Activated T-helper 1 cell treated with anti-CD3 and anti-CD28 coated beads, Interleukin-2, amount 50 U/mL, for 16 hours (primary cell): ENCODE measurements at regions not wholly inside any gene's neighbourhood (a gene's known extent, or its start where the extent isn't known, plus 50 kb on each side); places are given as distances from the start of the nearest gene placed in this dataset.

Experiments
- DNase-seq, 2 donors: peaks; one replicate each; pipeline ENCODE4 v3.0.0-alpha.2; 2020; ENCODE audit warnings: low read depth in 1 of 2, low spot score in 1 of 2

DNA sequence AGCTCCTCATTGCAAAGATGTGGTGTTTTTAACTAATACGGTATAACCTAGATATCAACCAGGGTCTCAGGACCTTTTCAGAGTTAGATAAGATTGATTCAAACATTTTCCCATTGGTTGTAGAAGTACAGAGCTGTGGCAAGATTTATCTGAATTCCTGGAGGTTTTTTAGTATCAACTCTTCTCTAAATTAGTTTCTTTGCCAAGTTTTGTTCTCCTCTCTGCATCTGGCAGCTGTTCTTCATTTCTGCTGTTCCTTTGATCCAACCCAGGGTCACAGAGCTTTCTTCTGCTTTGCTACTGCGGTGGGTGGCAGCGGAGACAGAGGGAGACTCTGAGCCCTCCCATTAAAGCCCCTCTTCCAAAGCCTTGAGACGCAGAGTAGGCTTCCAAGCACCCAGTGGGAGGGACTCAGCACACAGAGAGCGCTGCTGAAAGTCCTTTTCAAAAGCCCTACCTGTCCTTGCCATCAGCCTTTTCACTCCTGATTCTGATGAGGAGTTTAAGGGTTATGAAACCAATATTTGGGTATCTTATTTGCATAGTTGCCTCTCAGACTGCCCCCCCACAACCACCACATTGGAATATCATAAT, 146.3 kb upstream of the EEPD1 start:
- no peak for DNase-seq

DNA sequence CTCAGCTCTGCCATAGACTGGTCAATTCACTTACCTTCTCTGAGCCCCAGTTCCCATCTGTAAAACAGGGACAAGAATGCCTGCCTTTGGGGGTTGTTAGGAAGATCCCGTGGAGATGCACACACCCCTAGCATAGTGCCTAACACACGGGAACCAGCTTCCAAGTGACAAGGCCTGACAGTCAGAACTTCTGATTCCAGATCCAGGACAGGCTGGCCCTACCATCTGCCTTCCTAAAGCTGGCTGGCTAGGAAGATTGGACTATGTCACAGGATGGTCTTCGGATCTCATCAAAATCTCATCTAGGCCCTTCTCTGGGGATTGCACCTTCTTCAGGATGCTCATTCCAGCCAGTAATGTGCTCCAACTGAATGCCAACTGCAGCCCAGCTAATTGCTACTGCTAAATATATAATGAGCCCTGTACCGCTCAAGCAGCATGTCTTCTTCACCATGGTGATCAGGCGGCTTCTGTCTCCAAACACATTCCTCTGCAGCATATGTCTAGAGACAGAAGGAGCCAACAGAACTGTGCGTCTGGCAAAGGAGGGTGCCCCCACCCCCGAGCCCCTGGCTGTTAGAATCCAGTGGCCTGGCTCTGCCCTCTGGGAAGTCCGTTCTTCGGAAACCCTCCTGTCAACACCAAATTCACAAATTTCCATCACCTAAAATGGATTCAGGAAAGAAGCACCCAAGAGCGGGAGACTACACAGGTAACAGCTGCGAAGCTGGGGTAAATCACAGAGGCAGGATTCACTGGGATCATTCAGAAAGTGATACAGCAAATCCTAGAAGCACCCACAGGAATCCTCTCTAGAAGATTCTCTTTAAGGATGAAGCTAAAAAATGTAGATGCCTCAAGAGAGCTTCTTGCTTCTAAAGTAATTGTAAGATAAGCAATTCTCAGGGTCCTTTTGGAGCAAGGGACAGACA, 142.1 kb upstream of the EEPD1 start:
- no peak for DNase-seq

DNA sequence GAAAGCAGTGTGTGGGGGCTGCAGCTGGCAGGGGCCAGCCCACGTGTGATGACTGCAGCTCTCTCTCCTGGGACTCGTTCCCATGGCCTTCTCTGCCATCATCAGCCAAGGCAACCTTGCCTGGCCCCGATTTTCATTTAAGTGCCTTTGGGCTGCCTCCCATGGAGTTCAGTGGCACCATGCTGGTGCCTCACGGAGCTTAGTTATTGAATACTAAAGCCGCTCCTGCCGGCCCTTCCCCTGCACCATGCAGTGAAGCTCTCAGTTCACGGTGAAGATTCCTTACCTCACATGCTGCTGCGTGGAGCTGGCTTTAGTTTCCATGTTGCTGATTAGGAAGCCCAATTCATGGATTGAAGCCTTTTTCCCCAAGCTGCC, 141.5 kb upstream of the EEPD1 start:
- no peak for DNase-seq

GRCh38 chr7:36013246-36014014, 139.6 kb upstream of the EEPD1 start:
- DNase-seq: no peak

GRCh38 chr7:36014961-36015360, 138.1 kb upstream of the EEPD1 start:
- no peak for DNase-seq

DNA sequence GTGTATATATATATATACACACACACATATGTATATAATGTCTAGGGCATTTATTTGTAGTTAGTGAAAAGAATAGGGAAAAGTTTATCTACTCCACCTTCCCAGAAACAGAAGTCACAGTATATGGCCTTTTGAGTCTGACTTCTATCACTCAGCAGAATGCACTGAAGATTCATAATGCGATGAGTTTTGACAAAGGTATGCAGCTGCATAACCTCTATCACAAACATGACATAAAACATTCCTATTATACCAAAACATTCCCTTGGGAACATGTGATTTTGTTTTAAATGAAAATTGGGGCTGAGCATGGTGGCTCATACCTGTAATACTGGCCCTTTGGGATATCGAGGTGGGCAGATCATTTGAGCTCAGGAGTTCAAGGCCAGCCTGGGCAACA, 137.3 kb upstream of the EEPD1 start:
- DNase-seq: no peak

- no peak for DNase-seq
Observed at GRCh38 chr7:36016648-36017047, 136.4 kb upstream of the EEPD1 start.

GRCh38 chr7:36017111-36017510, 135.9 kb upstream of the EEPD1 start:
- DNase-seq: no peak

GRCh38 chr7:36018816-36019484, 134.1 kb upstream of the EEPD1 start:
- DNase-seq: no peak

DNA sequence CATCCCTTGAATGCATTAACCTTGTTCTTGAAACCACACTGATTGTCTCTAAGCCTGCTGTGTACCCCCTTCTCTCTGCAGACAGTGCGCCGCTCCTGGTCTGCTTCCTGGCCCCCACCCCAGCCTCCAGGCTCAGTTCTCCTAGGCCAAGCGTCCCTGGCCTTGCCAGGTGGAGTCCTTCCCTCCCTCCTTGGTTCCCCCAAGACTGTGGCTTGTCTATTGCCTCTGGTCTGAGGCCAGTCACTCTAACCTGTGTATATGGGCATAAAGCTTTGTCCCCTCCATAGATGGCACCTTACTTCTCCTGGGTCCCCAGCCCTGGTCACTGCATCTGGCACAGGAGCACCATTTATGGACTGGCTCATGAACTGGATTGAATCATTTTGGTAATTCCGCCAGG, 133.5 kb upstream of the EEPD1 start:
- DNase-seq: no peak

DNA sequence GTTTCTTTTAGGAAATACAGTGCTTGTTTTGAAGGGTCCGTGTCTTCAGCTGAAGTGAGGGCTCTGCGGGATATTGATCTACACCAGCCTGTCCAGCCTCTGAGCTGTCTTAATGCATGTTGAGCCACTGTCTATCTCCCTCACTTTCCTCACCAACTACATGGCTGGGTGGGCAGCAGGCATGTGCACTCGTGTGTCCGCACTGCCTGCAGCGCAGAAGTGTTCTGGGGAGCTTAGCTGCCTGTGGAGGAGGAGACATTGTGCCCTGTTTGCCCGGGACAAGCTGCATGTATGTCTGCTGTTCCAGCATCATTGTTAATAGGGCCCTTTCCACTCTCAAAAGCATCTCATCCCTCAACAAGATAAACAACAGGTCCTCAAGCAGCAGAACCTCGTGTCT, 133.1 kb upstream of the EEPD1 start:
- no peak for DNase-seq

DNA sequence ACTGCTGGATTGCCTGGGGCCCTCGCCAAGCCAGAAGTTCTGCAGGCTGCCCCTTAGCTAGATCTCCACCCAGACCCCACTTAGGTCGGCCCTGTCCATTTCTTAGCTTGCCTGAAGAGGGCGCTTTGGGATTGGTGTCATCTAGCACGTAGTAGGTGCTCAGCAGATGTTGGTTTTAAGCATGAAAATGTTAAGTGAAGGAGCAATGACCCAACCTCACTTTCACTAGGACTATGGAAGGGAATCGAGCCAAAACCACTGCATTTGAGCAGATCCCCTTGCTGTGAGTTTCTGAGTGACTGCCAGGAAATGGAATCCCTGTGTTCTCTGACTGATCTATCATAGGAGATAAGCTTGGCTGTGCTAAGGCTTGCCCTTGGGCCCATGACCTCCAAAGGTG, 131.7 kb upstream of the EEPD1 start:
- no peak for DNase-seq

GRCh38 chr7:36021917-36022550, 131.0 kb upstream of the EEPD1 start:
- DNase-seq: no peak

- no peak for DNase-seq
Observed at GRCh38 chr7:36023033-36023560, 130.0 kb upstream of the EEPD1 start.

DNA sequence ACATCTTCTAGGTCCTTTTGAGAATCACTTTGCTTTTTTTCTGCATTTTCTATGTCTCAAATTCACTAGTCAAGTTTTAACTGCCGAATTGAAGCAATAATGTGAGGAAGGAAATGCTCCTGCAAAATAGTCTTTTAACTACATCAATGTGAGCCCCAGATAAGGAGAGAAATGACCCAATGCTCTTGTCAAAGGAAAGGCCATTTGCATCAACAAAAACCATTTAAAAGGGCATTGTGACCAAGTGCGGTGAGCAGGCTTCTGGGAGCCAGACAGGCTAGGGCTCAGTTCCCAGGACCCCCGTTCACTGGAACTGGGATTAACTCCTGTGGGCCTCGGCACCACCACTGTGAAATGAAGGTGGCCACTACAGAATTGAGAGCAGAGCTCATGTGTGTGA, 127.9 kb upstream of the EEPD1 start:
- no peak for DNase-seq

- DNase-seq: no peak
Observed at GRCh38 chr7:36029311-36029710, 123.7 kb upstream of the EEPD1 start.

GRCh38 chr7:36029853-36030515, 123.1 kb upstream of the EEPD1 start:
- no peak for DNase-seq

DNA sequence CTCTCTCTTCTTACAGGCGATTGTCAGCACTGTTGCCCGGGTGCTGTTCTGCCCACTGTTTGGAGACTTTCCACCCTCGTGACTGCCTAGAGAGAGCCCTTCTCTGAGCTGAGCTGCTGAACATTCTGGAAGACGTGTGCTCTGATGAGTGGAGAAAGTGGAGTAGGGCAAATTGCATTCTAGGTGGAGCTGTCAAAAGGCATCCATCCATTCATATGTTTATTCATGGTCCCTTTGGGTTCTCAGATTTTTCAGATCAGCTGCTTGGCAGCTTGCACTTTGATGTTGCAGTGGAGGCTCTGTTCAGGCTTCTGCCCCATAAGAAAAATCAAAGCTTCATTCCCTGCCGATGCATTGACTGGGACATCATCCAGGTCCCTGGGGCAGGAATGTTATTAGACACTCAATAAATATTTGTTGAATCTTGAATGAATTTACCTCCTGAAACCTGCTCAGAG, 120.7 kb upstream of the EEPD1 start:
- DNase-seq: no peak

DNA sequence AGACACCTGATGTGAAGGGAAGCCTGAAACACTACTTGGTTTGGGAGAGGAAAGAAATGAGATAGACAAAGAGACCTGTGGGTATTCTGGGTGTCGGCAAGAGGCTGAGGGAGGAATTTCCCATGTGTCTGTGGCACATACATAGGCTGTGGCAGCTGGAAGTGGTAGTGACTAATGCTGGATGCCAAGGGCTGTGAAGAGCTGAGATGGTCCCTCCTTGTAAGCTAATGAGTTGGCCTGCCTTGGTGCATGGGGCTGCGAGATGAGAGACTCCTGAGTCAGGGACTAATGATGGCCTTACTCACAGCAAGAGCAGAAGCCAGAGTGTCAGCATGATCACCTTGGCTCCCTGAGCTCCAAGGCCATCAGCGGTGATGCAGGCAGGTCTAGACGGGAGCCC, 119.0 kb upstream of the EEPD1 start:
- DNase-seq: no peak

DNA sequence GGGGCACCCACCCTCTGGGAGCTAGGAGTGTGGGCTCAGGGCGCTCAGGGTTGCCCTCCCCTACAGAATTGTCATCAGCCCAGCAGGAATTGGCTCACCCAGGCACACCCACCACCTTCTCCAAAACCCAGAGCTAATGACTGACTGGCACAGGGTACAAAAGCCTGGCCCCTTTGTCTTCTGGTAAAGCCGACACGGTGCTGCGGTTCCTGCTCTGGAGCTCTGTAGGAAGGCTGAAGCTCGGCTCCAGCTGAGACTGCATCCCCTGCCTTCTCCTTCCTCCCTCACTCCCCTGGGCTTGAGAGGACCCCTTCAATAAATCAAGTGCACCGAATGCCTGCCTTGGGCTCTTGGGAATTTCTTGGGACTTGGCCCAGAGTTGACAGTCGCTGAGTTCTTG, 117.9 kb upstream of the EEPD1 start:
- DNase-seq: no peak
